ENCODE measurements at regions not wholly inside any gene's neighbourhood (a gene's known extent, or its start where the extent isn't known, plus 50 kb on each side); places are given as distances from the start of the nearest gene placed in this dataset.

- no peaks in the 10 kb centered on the region for H3K23me2 ChIP-seq (ENCODE audit: insufficient read length, low read depth, low read length, poor library complexity, severe bottlenecking)
- H2AK5ac ChIP-seq (ENCODE audit: insufficient read length, low read length) = no peak overlapping the region
- Mint-ChIP-seq H3K36me3 (ENCODE audit: insufficient read depth in 1 of 3, low read depth in 3 of 3) (peaks cover 0 to 17% (median 15%) of the 10 kb centered on the region in 3 experiments; a peak in 4 of 7 replicates), H3K4me3 (no peak overlapping the region), H3K27ac (no peak overlapping the region), H3K27me3 (ENCODE audit: low read depth) (no peaks in the 10 kb centered on the region), H3K9me3 (peaks cover 7 to 14% of the 10 kb centered on the region in 2 experiments; a peak in 4 of 5 replicates), H3K4me1 (no peaks in the 10 kb centered on the region)
- no peak overlapping the region for H3K23ac ChIP-seq (ENCODE audit: insufficient read length, low read depth, low read length)
- no peak overlapping the region for H2BK12ac ChIP-seq (ENCODE audit: insufficient read length, low read depth, low read length)
- H3K79me1 ChIP-seq (ENCODE audit: insufficient read depth, low read depth, low read length, poor library complexity, severe bottlenecking) = no peaks in the 10 kb centered on the region
- H3T11ph ChIP-seq (ENCODE audit: low read length) = no peak overlapping the region
- H3K9ac ChIP-seq (ENCODE audit: extremely low read depth, insufficient read length, low read length) = no peak overlapping the region
- H3K27me3 ChIP-seq (ENCODE audit: insufficient read depth, low read length) = no peaks in the 10 kb centered on the region
- H3K14ac ChIP-seq (ENCODE audit: insufficient read depth, low read length) = no peak overlapping the region
- no peak for DNase-seq
- no peak overlapping the region for H4K5ac ChIP-seq (ENCODE audit: insufficient read length, low read depth, low read length)
- no peak overlapping the region for H2AFZ ChIP-seq (ENCODE audit: low read length)
- no peak overlapping the region for H3K18ac ChIP-seq (ENCODE audit: insufficient read length, low read depth, low read length)
- H2BK5ac ChIP-seq (ENCODE audit: insufficient read length, low read length) = no peak overlapping the region
- H2BK120ac ChIP-seq (ENCODE audit: low read depth, low read length, poor library complexity, severe bottlenecking) = no peak overlapping the region
- no peak overlapping the region for H3K27ac ChIP-seq (ENCODE audit: insufficient read length, low read depth, low read length)
- TF ChIP-seq CTCF (conservative IDR thresholded peaks at IDR 0.05) = no peak
- no peak overlapping the region for H2BK20ac ChIP-seq (ENCODE audit: low read depth, low read length, poor library complexity, severe bottlenecking)
- H4K91ac ChIP-seq (ENCODE audit: insufficient read length, low read depth, low read length) = no peak overlapping the region
- H2BK15ac ChIP-seq (ENCODE audit: low read depth, low read length) = no peak overlapping the region
- H3K4me2 ChIP-seq (ENCODE audit: insufficient read depth, insufficient read length, low read length) = no peak overlapping the region
- WGBS (ENCODE audit: extremely low coverage, insufficient read length, low lambda C conversion rate) = no CpG with 5 or more reads among the region's 2 CpGs
- no peaks in the 10 kb centered on the region for H3K4me1 ChIP-seq (ENCODE audit: insufficient read depth, low read length)
- H4K20me1 ChIP-seq (ENCODE audit: control insufficient read depth, insufficient read depth, insufficient read length) = no peaks in the 10 kb centered on the region
- no peaks in the 10 kb centered on the region for H3K9me3 ChIP-seq (ENCODE audit: control insufficient read depth, low read depth, low read length)
- H4K8ac ChIP-seq (replicated peaks; ENCODE audit: insufficient read length, low read depth, low read length) = no peak overlapping the region
- no peaks in the 10 kb centered on the region for H3K79me2 ChIP-seq (ENCODE audit: insufficient read depth, low read length)
- no peak overlapping the region for H3K56ac ChIP-seq (ENCODE audit: insufficient read length, low read depth, low read length)
- no peak overlapping the region for H3K4ac ChIP-seq (ENCODE audit: low read depth, low read length)
Measured at GRCh38 chr14:29148221-29148620, 381.6 kb downstream of the FOXG1 start.

Measured in H9 (cell line).